Epithelial cell of prostate (primary cell): ENCODE measurements at regions not wholly inside any gene's neighbourhood (a gene's known extent, or its start where the extent isn't known, plus 50 kb on each side); places are given as distances from the start of the nearest gene placed in this dataset.
"Not testable (repeated sequence)": the region's sequence is repeated elsewhere in the genome, so short reads cannot be mapped to it uniquely, and the experiment has no call there.

Experiments used
- DNase-seq: peaks from one replicate; pipeline ENCODE4 v3.0.0-alpha.2; 2011; ENCODE audit warnings: low read depth, low spot score
- H3K27ac ChIP-seq: fragments of 450-650 bp; 2 replicates; pipeline ENCODE4 v1.5.1; 2017; ENCODE audit warnings: mild to moderate bottlenecking

DNA sequence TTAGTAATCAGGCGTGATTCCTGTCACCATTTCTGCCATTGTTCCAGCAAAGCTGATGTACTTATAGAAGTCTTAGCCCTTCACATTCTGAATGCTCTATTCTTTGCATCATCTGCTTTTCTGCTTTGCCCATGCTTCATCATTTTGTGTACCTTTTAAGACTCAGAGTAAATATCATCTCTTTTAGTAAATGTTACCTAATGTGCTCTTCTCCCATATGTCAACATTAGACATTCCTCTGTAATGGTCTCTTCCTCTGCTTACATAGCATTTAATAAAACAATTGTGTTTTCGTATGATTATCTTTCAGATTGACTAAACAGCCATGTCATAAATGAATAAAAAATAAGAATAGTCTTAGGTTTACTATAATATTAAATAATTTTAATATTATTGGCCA lies 719.6 kb upstream of the GRM3 start:
- no peak overlapping the region for H3K27ac ChIP-seq
- no peak for DNase-seq

DNA sequence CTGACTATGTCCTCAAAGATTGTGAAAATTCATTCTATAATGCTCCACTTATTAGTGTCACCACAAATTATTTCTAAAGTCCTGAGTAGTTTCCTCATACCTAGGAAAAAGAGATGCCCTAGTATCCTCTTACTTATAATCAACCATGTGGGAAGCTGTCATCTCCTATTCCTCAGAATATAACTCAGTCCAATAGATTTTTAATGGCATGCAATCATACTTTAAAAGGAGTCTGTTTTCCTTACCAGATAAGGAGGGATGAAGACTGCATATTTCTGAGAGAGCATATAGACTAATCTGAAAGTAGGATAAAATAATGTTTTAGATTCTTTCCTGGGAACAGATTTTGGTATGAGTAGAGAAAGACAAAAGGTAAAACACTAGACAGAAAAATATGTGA lies 727.7 kb upstream of the GRM3 start:
- H3K27ac ChIP-seq: no peak overlapping the region
- no peak for DNase-seq

DNA sequence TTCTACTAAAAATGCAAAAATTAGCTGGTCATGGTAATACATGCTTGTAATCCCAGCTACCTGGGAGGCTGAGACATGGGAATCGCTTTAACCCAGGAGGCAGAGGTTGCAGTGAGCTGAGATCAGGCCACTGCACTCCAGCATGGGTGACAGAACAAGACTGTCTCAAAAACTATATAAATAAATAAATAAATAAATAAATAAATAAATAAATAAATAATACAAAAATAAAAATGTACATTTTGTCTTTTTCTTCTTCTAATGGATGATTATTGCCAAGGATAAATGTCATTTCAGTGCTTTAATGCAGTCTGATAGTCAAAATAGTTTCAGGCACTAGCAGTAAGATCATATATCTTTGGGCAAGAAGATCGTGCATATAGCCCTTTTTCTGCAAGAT lies 727.6 kb upstream of the SEMA3D start:
- H3K27ac ChIP-seq: no peak overlapping the region
- no peak for DNase-seq

DNA sequence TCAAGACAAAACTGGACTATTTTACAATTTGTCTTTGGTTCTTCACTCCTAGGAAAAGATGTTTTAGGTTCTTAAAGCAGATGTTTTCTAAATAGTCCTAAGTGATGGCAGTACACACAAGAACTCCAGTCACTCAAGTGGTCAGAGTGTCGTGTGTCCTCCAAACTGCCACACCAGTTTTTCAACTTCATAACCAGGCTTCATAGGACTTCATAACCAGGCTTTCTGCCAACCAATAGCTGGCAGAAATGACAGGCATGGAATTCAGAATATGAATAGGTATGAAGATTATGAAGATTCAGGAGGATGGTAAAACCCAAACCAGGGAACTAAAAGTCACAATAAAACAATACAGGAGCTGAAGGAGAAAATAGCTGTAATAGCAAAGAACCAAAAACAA lies 721.2 kb upstream of the SEMA3D start:
- no peak overlapping the region for H3K27ac ChIP-seq
- no peak for DNase-seq

DNA sequence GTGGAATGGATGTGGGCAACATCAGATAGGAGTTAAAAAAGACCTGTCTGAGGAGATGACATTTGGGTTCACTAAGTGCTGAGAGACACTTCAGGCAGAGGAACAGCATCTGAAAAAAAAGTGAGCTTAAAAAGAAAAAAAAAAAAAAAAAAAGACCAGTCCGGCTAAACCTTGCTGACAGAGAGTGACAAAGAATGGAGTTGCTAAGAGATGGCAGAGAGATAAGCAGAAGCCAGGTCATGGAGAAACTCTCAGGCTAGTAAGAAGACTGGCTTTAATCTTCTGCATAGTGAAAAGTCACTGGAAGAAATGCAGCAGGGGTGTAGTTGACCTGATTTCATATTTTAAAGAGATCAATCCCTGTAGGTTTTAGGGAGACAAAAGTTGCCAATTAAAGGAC lies 711.1 kb upstream of the SEMA3D start:
- no peak for DNase-seq
- H3K27ac ChIP-seq: no peak overlapping the region

DNA sequence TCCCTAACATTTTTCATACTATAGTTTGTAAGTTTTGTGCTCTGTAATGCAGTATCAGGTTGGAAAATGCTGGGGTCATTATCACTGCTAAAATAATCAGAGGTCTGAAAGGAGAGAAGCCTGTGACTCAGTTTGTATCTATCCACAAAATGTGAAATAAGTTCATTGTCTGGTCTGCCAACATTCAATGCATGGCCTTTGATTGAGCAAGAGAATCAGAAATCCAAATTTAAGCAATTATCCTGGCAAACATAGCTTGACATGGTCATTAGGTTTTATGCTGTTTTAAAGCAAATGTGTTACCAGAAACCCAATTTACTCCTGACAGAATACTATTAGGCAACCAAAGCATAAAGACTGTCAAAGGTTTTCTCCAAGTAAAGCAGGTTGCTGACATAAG lies 709.7 kb upstream of the SEMA3D start:
- DNase-seq: no peak
- no peak overlapping the region for H3K27ac ChIP-seq

DNA sequence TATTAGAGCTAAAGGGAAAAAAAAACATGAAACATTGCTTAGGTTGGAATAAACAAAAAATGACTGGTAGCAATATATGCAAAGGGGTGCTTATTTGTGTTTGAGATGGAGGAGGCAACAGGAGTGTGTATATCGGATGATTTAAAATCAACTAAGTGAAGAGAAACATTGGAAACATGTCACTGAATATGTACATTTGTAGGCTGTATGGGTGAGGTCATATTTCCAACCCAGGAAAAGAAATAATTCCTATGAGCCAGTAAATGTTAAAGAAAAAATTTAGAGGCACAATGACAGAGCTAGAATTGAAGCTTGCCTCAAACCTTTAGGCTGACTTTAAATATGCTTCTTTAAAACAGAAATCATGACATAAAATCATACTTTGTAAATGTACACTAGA lies 709.0 kb upstream of the SEMA3D start:
- H3K27ac ChIP-seq: no peak overlapping the region
- no peak for DNase-seq

DNA sequence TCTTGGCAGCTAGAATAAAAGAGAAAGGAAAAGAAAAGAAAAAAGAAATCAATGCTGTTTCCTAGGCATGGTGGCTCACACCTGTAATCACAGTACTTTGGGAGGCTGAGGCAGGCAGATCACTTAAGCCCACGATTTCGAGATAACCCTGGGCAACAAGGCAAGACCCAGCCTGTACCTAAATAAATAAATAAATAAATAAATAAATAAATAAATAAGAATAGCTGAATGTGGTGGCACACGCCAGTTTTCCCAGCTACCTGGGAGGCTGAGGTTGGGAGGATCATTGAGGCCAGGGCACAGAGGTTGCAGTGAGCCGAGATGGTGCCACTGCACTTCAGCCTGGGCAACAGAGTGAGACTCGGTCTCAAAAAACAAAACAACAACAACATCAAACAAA lies 705.0 kb upstream of the SEMA3D start:
- not testable (repeated sequence) for H3K27ac ChIP-seq, DNase-seq

DNA sequence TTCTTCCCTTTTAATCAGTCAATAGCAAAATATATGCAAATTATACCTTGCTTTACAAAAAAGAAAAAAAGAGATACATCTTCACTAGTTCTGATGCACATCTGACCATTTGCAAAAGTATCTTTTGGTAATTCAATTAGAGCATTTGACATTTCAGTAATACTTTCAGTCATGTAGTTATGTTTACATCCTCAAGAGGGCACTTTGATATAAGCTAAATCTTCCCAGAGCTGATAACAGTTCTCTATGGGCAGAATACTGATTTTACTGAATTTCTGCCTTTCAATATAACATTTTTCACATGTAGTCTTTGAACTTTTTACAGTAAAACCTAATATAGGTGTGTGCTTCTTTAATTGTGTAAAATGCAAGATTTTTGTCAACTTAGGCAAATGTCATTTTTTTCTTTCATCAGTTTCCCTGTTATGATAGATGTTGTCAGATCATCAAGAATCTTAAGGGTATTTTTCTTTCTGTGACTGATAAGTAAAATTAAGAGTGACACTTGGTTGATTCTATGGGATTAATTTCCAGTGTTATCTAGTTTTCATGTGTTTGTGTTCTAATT lies 703.5 kb upstream of the SEMA3D start:
- no peak for DNase-seq
- no peak overlapping the region for H3K27ac ChIP-seq

DNA sequence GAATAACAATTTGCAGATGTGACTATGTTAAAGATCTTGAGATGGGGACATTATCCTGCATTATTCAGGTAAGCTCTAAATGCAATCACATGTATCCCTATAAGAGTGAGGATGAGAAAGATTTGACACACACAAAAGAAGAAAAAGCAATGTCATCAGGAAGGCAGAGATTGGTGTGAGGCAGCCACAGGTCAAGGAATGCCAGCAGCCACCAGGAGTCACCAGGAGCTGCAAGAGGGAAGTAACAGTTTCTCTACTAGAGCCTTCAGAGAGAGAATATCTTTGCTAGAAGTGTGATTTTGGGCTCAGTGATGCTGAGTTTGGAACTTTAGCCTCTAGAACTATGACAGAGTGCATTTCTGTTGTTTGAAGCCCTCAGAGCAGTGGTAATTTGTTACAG lies 700.3 kb upstream of the SEMA3D start:
- H3K27ac ChIP-seq: no peak overlapping the region

DNA sequence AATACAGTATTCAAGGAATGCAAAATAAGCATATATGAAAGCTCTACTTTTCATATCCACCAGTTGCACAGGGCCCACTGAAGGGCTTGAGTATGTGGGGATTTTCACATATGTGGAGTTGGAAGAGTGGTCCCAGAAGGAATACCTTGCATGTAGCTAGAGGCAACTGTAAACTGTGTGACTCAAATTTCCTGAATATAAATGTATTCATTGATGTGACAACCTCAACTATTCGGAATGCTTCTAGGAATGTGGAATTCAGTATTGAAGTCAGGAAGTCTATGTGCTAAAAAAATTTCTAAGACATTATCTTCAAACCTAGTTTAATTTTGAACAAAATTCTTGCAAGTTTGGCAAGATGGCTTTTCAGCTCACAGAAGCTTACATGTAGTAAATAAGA lies 695.5 kb upstream of the SEMA3D start:
- no peak for DNase-seq
- H3K27ac ChIP-seq: no peak overlapping the region

More for the DNA sequence above, 700.3 kb upstream of the SEMA3D start:
- no peak for DNase-seq

DNA sequence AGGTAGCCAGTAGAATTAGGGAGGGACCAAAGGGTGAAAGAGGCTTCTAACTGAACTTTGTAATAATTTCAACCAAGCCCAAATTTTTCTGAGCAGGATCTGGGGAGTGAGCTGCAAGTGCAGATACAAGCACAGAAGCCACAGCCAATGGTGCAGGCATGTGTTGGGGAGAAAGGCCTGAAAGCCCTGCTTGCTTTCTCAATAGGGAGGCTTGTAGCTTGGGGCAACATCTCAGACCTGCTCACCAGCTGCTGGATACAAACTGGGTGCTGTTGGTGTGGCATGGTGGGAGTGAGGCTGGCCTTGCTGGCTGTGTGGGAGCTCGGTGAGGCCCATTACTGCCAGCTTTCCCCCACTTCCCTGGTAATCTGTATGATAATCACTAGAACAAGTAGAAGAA lies 688.5 kb upstream of the SEMA3D start:
- DNase-seq: no peak
- no peak overlapping the region for H3K27ac ChIP-seq

DNA sequence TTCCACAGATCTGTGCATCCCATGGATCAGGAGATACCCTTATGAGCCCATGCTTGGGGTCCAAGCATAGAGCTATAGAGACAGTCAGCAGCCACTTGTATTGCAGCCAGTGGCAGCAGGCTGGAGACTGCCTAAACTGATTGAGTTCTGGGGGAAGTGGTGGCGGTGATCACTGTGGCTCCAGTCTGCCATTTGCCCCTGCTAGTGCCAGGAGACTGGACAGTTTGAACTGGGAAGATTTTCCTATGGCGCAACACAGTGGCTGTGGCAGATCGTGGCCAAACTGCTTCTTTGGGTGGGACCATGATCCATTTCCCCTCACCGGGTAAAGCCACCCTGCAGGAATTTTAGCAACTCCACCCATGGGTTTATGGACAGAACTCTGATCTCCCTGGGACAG lies 679.7 kb upstream of the SEMA3D start:
- H3K27ac ChIP-seq: no peak overlapping the region

DNA sequence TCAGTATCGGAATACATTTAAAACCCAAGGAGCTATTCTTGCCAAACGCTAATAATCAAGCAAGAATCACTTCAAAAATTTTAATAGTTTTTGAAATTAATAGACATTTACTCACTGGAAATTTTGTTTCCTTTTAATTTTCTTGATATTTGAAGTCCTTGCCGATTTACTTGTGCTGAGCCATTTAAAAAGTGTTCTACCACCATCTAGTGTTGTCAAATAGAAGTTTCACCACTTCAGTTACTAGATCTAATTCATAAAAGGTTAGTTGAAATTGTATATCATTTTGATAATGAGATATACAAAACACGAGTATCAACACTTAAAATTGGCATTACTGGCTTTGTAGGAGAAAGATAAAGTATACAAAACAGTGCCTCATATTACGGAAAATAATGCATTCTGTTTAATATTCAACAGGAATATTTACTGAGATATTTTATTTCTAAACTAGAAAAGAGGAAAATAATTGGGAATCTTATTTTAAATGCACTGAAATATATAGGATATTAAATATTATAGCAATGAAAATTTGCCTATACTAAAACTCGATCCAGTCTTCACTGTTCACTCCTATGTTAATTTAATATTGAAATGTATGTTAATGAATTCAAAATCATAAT lies 664.8 kb upstream of the SEMA3D start:
- no peak overlapping the region for H3K27ac ChIP-seq
- DNase-seq: no peak

More for the DNA sequence above, 679.7 kb upstream of the SEMA3D start:
- no peak for DNase-seq

DNA sequence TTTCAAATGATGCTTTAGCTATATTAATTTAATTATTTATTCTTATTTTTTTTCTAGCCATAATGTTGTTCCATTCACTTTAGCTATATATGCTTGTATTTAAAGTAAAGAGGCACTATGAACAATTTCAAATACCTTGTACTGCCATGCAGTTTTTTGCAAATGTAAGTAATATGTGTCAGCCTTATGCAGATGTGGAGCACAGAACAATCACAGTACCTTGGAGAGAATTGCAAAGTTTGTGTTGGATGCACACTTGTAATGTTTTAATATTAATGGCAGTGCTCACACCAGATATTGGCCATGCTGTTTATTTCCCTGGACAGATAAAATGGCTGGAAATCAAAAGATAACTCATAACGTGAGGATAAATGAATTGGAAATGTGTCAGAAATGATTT lies 663.5 kb upstream of the SEMA3D start:
- H3K27ac ChIP-seq: no peak overlapping the region
- DNase-seq: no peak

DNA sequence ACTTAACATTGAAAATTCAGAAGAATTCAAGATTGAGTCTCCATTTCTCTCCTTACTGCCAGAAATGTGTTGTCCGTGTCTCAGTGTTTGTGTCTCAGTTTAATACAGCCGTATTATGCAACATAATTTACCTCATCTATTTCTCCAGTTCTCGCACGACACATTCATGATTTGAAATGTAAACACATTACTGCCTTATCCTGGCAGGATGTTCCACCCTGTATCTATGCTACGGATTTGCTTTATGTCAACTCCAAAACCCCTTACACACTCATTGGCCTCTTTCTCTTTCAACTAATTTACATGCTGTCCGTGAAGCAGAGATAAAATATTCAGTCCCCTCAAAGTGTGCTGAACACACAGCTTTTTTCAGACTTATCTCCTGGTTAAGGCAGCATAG lies 653.7 kb upstream of the SEMA3D start:
- no peak overlapping the region for H3K27ac ChIP-seq
- no peak for DNase-seq

DNA sequence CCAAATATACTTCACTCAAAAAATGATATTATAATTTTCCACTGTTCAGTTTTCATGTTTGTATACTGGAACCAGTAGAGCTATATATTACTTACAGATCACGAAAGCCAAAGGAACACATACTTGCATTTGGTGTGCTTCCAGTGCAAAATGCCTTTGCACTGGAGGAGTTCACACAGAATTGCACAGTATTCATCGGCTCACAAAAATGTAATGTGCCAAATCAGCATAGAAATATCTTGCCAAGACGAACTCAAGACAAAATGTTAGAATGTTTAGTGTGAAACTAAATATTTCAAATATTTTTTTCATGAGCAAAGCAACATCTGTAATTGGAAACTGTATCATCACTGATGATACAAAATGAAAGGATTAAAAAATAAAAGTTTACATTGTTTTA lies 646.2 kb upstream of the SEMA3D start:
- no peak for DNase-seq
- H3K27ac ChIP-seq: no peak overlapping the region

DNA sequence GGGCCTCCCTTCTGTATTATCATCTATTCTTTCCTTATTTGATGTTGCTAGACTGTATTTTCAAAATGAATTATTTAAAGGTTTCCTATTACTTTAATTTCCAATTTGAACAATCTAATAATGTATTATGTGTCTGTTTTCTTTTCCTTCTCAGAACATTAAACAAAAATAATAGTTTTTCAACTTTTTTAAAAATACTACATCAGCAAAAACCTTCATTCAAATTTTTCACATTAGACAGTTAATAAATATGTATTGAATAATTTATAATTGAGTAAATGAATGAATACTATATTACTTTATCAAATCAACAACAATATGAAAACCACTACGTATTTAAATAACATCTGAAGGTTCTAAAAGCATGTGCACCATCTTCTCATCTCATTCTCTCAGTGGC lies 644.1 kb upstream of the SEMA3D start:
- no peak overlapping the region for H3K27ac ChIP-seq
- no peak for DNase-seq

DNA sequence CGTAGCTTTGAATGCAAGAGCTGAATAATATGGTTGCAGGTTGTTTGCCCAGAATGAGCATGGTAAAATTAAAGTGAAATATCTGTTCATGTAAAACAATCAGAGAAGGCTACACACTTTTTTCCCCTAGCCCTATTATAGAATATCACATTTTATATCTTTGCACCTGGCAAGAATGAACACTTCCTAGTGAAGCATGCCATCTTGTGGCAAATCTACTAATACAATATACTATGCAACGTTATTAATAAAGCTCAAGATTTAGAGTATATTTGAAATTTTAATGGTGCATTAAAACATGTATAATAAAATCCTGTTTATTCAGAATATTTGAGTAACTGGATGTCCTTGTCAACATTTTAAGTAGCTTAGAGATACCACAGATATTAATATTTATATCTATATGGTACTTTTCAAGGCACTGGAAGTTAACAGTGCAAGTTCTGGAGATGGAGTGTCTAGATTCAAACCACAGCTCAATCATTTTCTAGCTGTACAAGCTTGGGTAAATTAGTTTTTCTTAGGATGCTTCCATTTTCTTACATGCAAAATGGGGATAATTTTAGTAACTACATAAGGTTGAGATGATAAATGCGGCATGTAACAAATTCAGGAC lies 643.1 kb upstream of the SEMA3D start:
- DNase-seq: no peak
- no peak overlapping the region for H3K27ac ChIP-seq

DNA sequence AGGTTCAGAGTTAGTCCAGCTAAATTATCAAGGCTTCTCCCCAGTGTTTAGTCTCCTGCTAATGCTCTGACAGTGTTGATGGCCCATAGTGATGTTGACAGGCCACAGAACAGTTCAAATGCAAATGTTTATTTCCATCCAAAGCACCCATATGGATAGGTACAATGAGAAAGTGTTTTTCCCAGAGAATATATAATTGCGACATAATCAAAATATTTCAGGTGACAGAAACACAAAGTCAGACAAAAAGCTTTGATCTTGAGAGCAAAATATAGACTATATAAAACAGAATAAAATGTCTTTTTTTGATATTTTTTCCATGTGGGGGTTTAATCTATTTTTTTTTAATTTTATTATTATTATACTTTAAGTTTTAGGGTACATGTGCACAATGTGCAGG lies 642.3 kb upstream of the SEMA3D start:
- no peak overlapping the region for H3K27ac ChIP-seq
- no peak for DNase-seq

DNA sequence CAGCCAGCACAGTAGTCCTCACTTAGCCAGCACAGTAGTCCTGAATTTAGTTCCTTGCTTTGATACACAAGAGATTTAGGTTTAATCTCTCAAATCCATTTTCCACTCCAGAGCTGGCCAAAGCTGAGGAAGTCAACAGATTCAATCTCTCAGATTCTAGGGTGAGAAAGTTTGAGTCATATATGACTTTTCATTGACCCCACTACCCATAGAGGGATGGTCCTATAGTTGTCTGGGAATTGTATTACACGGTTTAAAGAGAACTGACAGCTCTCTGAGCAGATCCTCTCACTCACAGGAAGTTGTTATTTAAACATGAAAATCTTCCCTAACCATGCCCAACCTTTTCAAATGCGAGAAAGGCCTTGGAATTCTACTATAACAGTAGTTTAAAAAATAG lies 641.8 kb upstream of the SEMA3D start:
- H3K27ac ChIP-seq: no peak overlapping the region
- DNase-seq: no peak

DNA sequence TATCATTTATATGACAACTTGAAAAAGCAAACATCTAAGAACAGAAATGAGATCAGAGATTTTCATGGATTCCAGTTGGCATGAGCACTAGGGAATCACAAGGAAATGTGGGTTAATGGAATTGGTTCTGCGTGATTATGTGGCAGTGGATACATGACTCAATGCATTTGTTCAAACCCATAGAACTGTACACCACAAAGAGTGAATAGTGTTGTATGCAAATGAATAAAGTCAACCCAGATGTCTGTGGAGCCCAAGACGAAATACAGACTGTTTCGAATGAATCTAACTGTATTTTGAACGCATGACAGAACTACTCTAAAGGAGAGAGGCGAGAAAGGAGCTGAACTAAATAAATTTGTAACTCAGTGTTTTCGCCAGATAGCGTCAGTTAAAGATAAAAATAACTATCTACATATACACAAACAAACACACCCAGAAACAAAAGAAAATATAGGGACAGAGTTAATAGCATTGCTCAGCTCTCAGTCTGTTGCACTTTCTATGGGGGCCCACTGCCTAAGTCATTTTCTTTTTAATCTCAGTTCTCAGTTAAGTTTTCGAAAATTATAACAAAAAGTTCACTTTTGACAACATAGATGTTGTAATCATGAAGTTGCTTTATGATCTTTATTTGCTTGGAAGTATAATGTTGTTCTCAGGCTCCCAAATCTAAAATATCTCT lies 636.7 kb upstream of the SEMA3D start:
- H3K27ac ChIP-seq: no peak overlapping the region
- no peak for DNase-seq
